ENCODE measurements at regions not wholly inside any gene's neighbourhood (a gene's known extent, or its start where the extent isn't known, plus 50 kb on each side); places are given as distances from the start of the nearest gene placed in this dataset.

GRCh38 chrX:78517124-78517523 is 142.0 kb downstream of the RTL3 start (continued):
- TF ChIP-seq RHOXF2B (CRISPR knock-in tag; conservative IDR thresholded peaks at IDR 0.05) (no peak), ZNF398 (CRISPR knock-in tag; IDR thresholded peaks at IDR 0.05) (no peak), KLF10 (CRISPR knock-in tag; IDR thresholded peaks at IDR 0.05) (no peak), HDAC1 (IDR thresholded peaks at IDR 0.05) (no peak), ZNF639 (CRISPR knock-in tag; conservative IDR thresholded peaks at IDR 0.05 in 1 of 2, IDR thresholded peaks at IDR 0.05 in 1 of 2) (no peak), ZNF584 (CRISPR knock-in tag; IDR thresholded peaks at IDR 0.05; ENCODE audit: low read depth) (no peak), TAF1 (IDR thresholded peaks at IDR 0.05; ENCODE audit: control insufficient read depth, extremely low read depth, insufficient read depth, low read length, severe bottlenecking) (no peak)
- TF ChIP-seq, protein P1, sequence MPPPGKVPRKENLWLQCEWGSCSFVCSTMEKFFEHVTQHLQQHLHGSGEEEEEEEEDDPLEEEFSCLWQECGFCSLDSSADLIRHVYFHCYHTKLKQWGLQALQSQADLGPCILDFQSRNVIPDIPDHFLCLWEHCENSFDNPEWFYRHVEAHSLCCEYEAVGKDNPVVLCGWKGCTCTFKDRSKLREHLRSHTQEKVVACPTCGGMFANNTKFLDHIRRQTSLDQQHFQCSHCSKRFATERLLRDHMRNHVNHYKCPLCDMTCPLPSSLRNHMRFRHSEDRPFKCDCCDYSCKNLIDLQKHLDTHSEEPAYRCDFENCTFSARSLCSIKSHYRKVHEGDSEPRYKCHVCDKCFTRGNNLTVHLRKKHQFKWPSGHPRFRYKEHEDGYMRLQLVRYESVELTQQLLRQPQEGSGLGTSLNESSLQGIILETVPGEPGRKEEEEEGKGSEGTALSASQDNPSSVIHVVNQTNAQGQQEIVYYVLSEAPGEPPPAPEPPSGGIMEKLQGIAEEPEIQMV (tag; conservative IDR thresholded peaks at IDR 0.05; ENCODE audit: low read depth), result no peak

Data from K562 (cell line).